HepG2 (cell line): ENCODE measurements at regions not wholly inside any gene's neighbourhood (a gene's known extent, or its start where the extent isn't known, plus 50 kb on each side); places are given as distances from the start of the nearest gene placed in this dataset.

Experiments used
- ATAC-seq: fragments of 200-7000 bp; cut with Tn5 transposase; 3 replicates; pipeline ENCODE4 v1.9.1; 2020; ENCODE audit warnings: mild to moderate bottlenecking, moderate library complexity
- BruUV-seq: library from RNA; stranded (reverse); fragments of 400-500 nt; replicated peaks from 2 replicates; lab custom pipeline; 2021; lab: Mats Ljungman, UMichigan
- CTCF ChIA-PET: fragments of 300-600 bp; formaldehyde crosslinking; extraction: SDS; loops from one replicate; lab custom pipeline; 2021; ENCODE audit warnings: low total read pairs, inconsistent platforms, low intra/inter-chr PET ratio; lab: Yijun Ruan, JAX
- POLR2A ChIA-PET: fragments of 350-600 bp; sonication (Branson Sonifier 250); formaldehyde crosslinking; loops from one replicate; lab custom pipeline; 2020; ENCODE audit warnings: antibody characterized with exemption, inconsistent platforms; lab: Yijun Ruan, JAX
- DNase-seq: peaks from one replicate; pipeline ENCODE4 v3.0.0-alpha.2; 2015; ENCODE audit warnings: low spot score
- FAIRE-seq: peaks from 3 replicates; lab custom pipeline; 2011; peaks lifted over from hg19 to GRCh38; lab: Jason Lieb, UNC
- H2AFZ ChIP-seq: one replicate; pipeline ENCODE4 v1.6.1; 2011; ENCODE audit warnings: low read length, inconsistent platforms
- H3K27ac ChIP-seq: fragments of 300-600 bp; 3 replicates; pipeline ENCODE4 v1.8.0; 2011; ENCODE audit warnings: mixed run types, mild to moderate bottlenecking, mixed read lengths, low read length, inconsistent platforms; ENCODE audit not compliant: insufficient read depth; ENCODE audit errors: extremely low read length
- H3K27me3 ChIP-seq, 2 experiments: fragments of 200-600 bp in 1 of 2; 2 replicates in 1 of 2; 3 replicates in 1 of 2; pipeline versions ENCODE4 v1.6.0 to v1.8.0; 2011; ENCODE audit warnings: low read length in 2 of 2, mild to moderate bottlenecking in 2 of 2, moderate library complexity in 2 of 2, inconsistent platforms in 1 of 2; ENCODE audit not compliant: insufficient read depth in 2 of 2, control insufficient read depth in 1 of 2
- H3K36me3 ChIP-seq, 2 experiments: fragments of 200-600 bp in 1 of 2; replicated peaks in 1 of 2; 2 replicates in 1 of 2; 3 replicates in 1 of 2; pipeline versions ENCODE4 v1.5.1 to v1.8.0; 2011; ENCODE audit warnings: low read length in 2 of 2, inconsistent platforms in 1 of 2; ENCODE audit not compliant: insufficient read depth in 2 of 2, control insufficient read depth in 1 of 2
- H3K4me1 ChIP-seq: 2 replicates; pipeline ENCODE4 v1.5.1; 2012; ENCODE audit warnings: low read length, inconsistent platforms; ENCODE audit not compliant: insufficient read depth
- H3K4me2 ChIP-seq: 2 replicates; pipeline ENCODE4 v1.6.0; 2011; ENCODE audit warnings: low read depth, low read length, inconsistent platforms
- H3K4me3 ChIP-seq, 3 experiments: fragments of 200-600 bp in 1 of 3; sonication (generic), shearing (Covaris generic) in 1 of 3; replicated peaks in 1 of 3; 2 replicates each; pipeline ENCODE4 v1.5.1; 2011 to 2016; ENCODE audit warnings: low read length in 3 of 3, inconsistent platforms in 2 of 3, low read depth in 2 of 3, mild to moderate bottlenecking in 2 of 3, control low read depth in 1 of 3, mixed read lengths in 1 of 3; ENCODE audit not compliant: insufficient read depth in 1 of 3
- H3K79me2 ChIP-seq: one replicate; pipeline ENCODE4 v1.6.1; 2011; ENCODE audit warnings: low read length, inconsistent platforms; ENCODE audit not compliant: insufficient read depth
- H3K9ac ChIP-seq: 2 replicates; pipeline ENCODE4 v1.6.0; 2011; ENCODE audit warnings: mild to moderate bottlenecking, low read depth, low read length, inconsistent platforms; ENCODE audit not compliant: insufficient read depth
- H3K9me3 ChIP-seq: 2 replicates; pipeline ENCODE4 v1.5.1; 2012; ENCODE audit warnings: mild to moderate bottlenecking, low read length
- H4K20me1 ChIP-seq: 2 replicates; pipeline ENCODE4 v1.6.0; 2011; ENCODE audit warnings: inconsistent platforms, mild to moderate bottlenecking, low read length, moderate library complexity; ENCODE audit not compliant: insufficient read depth
- ISX ChIP-seq: sonication (generic); formaldehyde crosslinking; conservative IDR thresholded peaks from 2 replicates; pipeline ENCODE4 v1.5.0; 2020; ENCODE audit warnings: missing genetic modification reagents
- POLR2AphosphoS5 ChIP-seq: IDR thresholded peaks from 2 replicates; pipeline ENCODE4 v1.6.1; 2012; ENCODE audit warnings: low read depth, low read length
- SAFB2 ChIP-seq: sonication (generic); formaldehyde crosslinking; IDR thresholded peaks from 2 replicates; pipeline ENCODE4 v1.5.1; 2020; ENCODE audit warnings: missing genetic modification reagents, low read depth, mild to moderate bottlenecking, borderline replicate concordance
- STAG1 ChIP-seq: sonication (generic); formaldehyde crosslinking; IDR thresholded peaks from 2 replicates; pipeline ENCODE4 v1.4.0; 2020; ENCODE audit warnings: missing genetic modification reagents
- TEAD3 ChIP-seq: optimal IDR thresholded peaks from 2 replicates; pipeline ENCODE3; 2016; ENCODE audit warnings: borderline replicate concordance
- ZNF138 ChIP-seq: sonication (generic); formaldehyde crosslinking; IDR thresholded peaks from 2 replicates; pipeline ENCODE4 v1.5.0; 2020; ENCODE audit warnings: mild to moderate bottlenecking, low read depth, missing genetic modification reagents
- ZNF17 ChIP-seq: sonication (generic); formaldehyde crosslinking; IDR thresholded peaks from 2 replicates; pipeline ENCODE4 v1.5.0; 2020; ENCODE audit warnings: mild to moderate bottlenecking, missing genetic modification reagents
- ZNF317 ChIP-seq: sonication (generic); formaldehyde crosslinking; IDR thresholded peaks from 2 replicates; pipeline ENCODE4 v1.5.0; 2020; ENCODE audit warnings: mild to moderate bottlenecking, missing genetic modification reagents
- ZNF432 ChIP-seq: sonication (generic); formaldehyde crosslinking; IDR thresholded peaks from 2 replicates; pipeline ENCODE4 v1.5.0; 2020; ENCODE audit warnings: missing genetic modification reagents, mild to moderate bottlenecking, borderline replicate concordance
- WGBS: methylation state at CpG from one replicate; pipeline ENCODE4 v1.1.6; 2017; ENCODE audit warnings: low lambda C conversion rate; 5-methylcytosine and 5-hydroxymethylcytosine counted together
- in situ Hi-C: cut with HindIII; loops from 2 replicates; pipeline ENCODE4 v1.10.0; 2017; ENCODE audit warnings: low pct_unique_long_range_greater_than_20kb; ENCODE audit not compliant: extremely low pct_ligation_motif_present
- intact Hi-C: fragments of 100-400 bp; cut with micrococcal nuclease; formaldehyde crosslinking; loops from one replicate; pipeline ENCODE4 v1.10.0; 2022; ENCODE audit not compliant: unreplicated experiment
- TF ChIP-seq, protein P1 (sequence below): sonication (generic); formaldehyde crosslinking; IDR thresholded peaks from 2 replicates; pipeline ENCODE4 v1.4.0; 2020; ENCODE audit warnings: missing genetic modification reagents
- TF ChIP-seq, protein P2 (sequence below): sonication (generic); formaldehyde crosslinking; conservative IDR thresholded peaks from 2 replicates; pipeline ENCODE4 v1.8.1; 2023; ENCODE audit warnings: missing genetic modification reagents
- TF ChIP-seq, protein P3 (sequence below): sonication (generic); formaldehyde crosslinking; IDR thresholded peaks from 2 replicates; pipeline ENCODE4 v1.5.1; 2020; ENCODE audit warnings: mild to moderate bottlenecking, missing genetic modification reagents, moderate library complexity

DNA sequence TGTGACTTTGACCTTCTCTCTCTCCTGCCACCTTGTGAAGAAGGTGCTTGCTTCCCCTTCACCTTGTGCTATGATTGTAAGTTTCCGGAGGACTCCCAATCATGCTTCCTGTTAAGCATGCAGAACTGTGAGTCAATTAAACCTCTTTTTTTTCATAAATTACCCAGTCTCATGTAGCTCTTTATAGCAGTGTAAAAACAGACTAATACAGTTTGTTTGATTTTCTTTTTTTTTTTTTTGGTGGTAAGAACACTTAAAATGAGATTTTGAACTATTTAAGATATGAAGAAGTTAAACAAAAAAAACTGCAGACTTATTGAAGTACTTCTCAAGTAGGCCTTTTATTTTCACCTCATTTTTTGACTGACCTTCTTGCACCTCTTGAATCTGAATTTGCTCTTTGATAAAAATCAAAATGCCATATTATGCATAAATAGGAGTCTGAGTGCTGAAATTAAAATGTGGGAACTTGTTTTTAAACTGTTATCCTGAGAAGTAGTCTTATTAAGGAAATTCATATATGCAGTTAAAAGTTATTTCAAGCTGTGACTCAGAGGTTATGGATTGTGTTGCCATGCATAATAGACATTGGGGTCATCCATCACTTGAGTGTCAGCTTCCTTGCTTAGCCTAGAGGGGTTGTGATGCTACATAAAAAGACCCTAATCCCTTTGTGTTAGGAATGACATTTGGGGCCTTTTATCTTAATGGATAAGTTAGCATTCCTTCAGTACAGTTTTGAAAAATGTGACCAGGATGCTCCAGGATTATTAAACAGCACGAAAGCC, 447.9 kb upstream of the FKBP1C start (continued):
- TF ChIP-seq, protein P1, sequence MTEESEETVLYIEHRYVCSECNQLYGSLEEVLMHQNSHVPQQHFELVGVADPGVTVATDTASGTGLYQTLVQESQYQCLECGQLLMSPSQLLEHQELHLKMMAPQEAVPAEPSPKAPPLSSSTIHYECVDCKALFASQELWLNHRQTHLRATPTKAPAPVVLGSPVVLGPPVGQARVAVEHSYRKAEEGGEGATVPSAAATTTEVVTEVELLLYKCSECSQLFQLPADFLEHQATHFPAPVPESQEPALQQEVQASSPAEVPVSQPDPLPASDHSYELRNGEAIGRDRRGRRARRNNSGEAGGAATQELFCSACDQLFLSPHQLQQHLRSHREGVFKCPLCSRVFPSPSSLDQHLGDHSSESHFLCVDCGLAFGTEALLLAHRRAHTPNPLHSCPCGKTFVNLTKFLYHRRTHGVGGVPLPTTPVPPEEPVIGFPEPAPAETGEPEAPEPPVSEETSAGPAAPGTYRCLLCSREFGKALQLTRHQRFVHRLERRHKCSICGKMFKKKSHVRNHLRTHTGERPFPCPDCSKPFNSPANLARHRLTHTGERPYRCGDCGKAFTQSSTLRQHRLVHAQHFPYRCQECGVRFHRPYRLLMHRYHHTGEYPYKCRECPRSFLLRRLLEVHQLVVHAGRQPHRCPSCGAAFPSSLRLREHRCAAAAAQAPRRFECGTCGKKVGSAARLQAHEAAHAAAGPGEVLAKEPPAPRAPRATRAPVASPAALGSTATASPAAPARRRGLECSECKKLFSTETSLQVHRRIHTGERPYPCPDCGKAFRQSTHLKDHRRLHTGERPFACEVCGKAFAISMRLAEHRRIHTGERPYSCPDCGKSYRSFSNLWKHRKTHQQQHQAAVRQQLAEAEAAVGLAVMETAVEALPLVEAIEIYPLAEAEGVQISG (CRISPR knock-in tag), result no peak
- TF ChIP-seq ZNF432 (CRISPR knock-in tag) (no peak), POLR2AphosphoS5 (no peak)
- TF ChIP-seq, all 625 proteins: peak for 0

DNA sequence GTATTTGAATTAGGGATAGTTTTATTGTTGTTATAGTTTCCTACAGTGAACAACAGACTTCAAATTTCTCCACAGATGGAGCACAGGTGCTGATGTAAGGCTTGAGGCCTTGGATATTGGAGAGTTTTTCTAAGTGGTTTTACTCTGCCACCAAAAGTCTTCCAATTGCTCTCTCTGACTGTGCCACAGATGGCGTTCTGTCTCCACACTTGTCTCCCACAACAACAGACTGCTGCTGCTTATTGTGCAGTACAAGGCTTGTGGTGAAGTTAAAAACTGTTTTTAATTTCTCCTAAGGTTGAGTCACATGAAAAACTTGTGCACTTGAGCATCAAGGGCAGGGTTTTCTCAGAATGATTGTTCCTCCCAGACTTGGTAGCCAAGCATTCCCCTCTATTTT, 460.9 kb upstream of the KHDRBS2 start:
- Histone ChIP-seq H3K27ac (no peak overlapping the region), H3K27me3 (no peaks in the 10 kb centered on the region), H3K4me2 (no peak overlapping the region), H3K4me1 (peaks cover 6% of the 10 kb centered on the region; the same call in 1 of the 2 replicates), H3K79me2 (no peaks in the 10 kb centered on the region), H2AFZ (no peak overlapping the region), H3K9me3 (no peaks in the 10 kb centered on the region), H3K4me3 (no peak overlapping the region), H3K9ac (no peak overlapping the region), H3K36me3 (no peaks in the 10 kb centered on the region), H4K20me1 (no peaks in the 10 kb centered on the region)
- intact Hi-C loops (no loop called here), in situ Hi-C loops (no loop called here)
- WGBS, result 0% methylated on average over 1 of the region's 1 CpG
- TF ChIP-seq TEAD3 (CRISPR knock-in tag), result no peak
- 0 out of 2 replicates have a peak, but pooled peaks have one; percentile 6 for TF ChIP-seq STAG1 (CRISPR knock-in tag)
- TF ChIP-seq ZNF17 (CRISPR knock-in tag), result no peak
- TF ChIP-seq, protein P2, sequence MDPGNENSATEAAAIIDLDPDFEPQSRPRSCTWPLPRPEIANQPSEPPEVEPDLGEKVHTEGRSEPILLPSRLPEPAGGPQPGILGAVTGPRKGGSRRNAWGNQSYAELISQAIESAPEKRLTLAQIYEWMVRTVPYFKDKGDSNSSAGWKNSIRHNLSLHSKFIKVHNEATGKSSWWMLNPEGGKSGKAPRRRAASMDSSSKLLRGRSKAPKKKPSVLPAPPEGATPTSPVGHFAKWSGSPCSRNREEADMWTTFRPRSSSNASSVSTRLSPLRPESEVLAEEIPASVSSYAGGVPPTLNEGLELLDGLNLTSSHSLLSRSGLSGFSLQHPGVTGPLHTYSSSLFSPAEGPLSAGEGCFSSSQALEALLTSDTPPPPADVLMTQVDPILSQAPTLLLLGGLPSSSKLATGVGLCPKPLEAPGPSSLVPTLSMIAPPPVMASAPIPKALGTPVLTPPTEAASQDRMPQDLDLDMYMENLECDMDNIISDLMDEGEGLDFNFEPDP (CRISPR knock-in tag), result no peak
- TF ChIP-seq ZNF138 (CRISPR knock-in tag), result no peak
- TF ChIP-seq, protein P3, sequence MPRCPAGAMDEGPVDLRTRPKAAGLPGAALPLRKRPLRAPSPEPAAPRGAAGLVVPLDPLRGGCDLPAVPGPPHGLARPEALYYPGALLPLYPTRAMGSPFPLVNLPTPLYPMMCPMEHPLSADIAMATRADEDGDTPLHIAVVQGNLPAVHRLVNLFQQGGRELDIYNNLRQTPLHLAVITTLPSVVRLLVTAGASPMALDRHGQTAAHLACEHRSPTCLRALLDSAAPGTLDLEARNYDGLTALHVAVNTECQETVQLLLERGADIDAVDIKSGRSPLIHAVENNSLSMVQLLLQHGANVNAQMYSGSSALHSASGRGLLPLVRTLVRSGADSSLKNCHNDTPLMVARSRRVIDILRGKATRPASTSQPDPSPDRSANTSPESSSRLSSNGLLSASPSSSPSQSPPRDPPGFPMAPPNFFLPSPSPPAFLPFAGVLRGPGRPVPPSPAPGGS, result no peak
- TF ChIP-seq ISX (CRISPR knock-in tag), result no peak
- TF ChIP-seq SAFB2, result no peak
- no peak for TF ChIP-seq ZNF317 (CRISPR knock-in tag)
- FAIRE-seq (no peak), DNase-seq (no peak), ATAC-seq (no peak; the same call in 2 of the 3 replicates)
- no TSS peak for BruUV-seq
- ChIA-PET CTCF (no interaction called here), POLR2A (no interaction called here)
